ENCODE measurements at regions not wholly inside any gene's neighbourhood (a gene's known extent, or its start where the extent isn't known, plus 50 kb on each side); places are given as distances from the start of the nearest gene placed in this dataset.
A peak's percentile ranks its signal among the peaks of the same experiment; 100 is the strongest.
"Not testable (repeated sequence)": the region's sequence is repeated elsewhere in the genome, so short reads cannot be mapped to it uniquely, and the experiment has no call there.

DNA sequence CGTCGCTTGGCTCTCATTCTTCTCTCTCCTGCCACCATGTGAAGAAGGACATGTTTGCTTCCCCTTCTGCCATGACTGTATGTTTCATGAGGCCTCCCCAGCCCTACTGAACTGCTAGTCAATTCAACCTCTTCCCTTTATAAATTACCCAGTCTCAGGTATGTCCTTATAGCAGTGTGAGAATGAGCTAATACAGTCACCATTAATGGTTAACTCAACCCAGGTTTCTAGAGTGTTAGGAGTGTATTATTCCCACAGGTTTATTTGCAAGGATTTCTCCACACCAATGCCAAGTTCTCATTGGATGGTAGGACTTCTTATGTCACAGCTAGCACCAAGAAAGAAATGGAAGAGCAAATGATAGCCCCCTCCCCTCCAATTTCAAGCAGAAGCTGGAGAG, 71.9 kb downstream of the DYNAP start:
- Histone ChIP-seq H3K4me1 (ENCODE audit: control insufficient read depth in 1 of 2, extremely low read depth in 1 of 2, insufficient read depth in 2 of 2, low read length in 2 of 2) (no peaks in the 10 kb centered on the region), H3K27ac (ENCODE audit: low read length) (no peak overlapping the region), H3K27me3 (replicated peaks in 1 of 2; ENCODE audit: control insufficient read depth in 2 of 2, extremely low read depth in 1 of 2, insufficient read depth in 2 of 2, low read length in 1 of 2) (no peaks in the 10 kb centered on the region), H3K9me3 (no peaks in the 10 kb centered on the region), H3K36me3 (ENCODE audit: control insufficient read depth in 2 of 2, extremely low read depth in 1 of 2, insufficient read depth in 1 of 2, low read length in 1 of 2) (no peaks in the 10 kb centered on the region), H3K4me3 (ENCODE audit: control insufficient read depth in 1 of 2, extremely low read depth in 1 of 2, low read length in 1 of 2) (no peak overlapping the region)
- Mint-ChIP-seq H3K4me1 (no peaks in the 10 kb centered on the region), H3K27me3 (peaks cover 0 to 8% of the 10 kb centered on the region in 2 donors), H3K4me3 (no peak overlapping the region), H3K27ac (no peak overlapping the region), H3K36me3 (no peaks in the 10 kb centered on the region), H3K9me3 (peaks cover 0 to 3% (median 0%) of the 10 kb centered on the region in 3 donors)
- CTCF ChIA-PET, result interaction anchor here (0.6 to 1.2 kb wide), 2 partner anchors 9 to 11 kb away, joined by 3 read pairs; no protein-coding TSS in a partner anchor
- POLR2A ChIA-PET, result no interaction called here
- ATAC-seq (replicated peaks in 1 of 4) (no peak), DNase-seq (no peak)
- WGBS (ENCODE audit: insufficient coverage), result 100% methylated on average over 2 of the region's 2 CpGs

GRCh38 chr18:54669701-54670100, 78.7 kb downstream of the DYNAP start:
- H3K27me3 ChIP-seq (replicated peaks in 1 of 2; ENCODE audit: control insufficient read depth in 2 of 2, extremely low read depth in 1 of 2, insufficient read depth in 2 of 2, low read length in 1 of 2); H3K4me3 ChIP-seq (ENCODE audit: control insufficient read depth in 1 of 2, extremely low read depth in 1 of 2, low read length in 1 of 2); POLR2A ChIA-PET; H3K4me3 Mint-ChIP-seq; H3K27ac ChIP-seq (ENCODE audit: low read length); DNase-seq; H3K9me3 ChIP-seq; H3K27ac Mint-ChIP-seq; H3K36me3 ChIP-seq (ENCODE audit: control insufficient read depth in 2 of 2, extremely low read depth in 1 of 2, insufficient read depth in 1 of 2, low read length in 1 of 2); H3K4me1 ChIP-seq (ENCODE audit: control insufficient read depth in 1 of 2, extremely low read depth in 1 of 2, insufficient read depth in 2 of 2, low read length in 2 of 2); H3K4me1 Mint-ChIP-seq; ATAC-seq (replicated peaks in 1 of 4); H3K36me3 Mint-ChIP-seq; H3K9me3 Mint-ChIP-seq: not testable (repeated sequence)
- peaks cover 9 to 11% of the 10 kb centered on the region in 2 donors for H3K27me3 Mint-ChIP-seq
- WGBS (ENCODE audit: insufficient coverage), result 60% methylated on average over 1 of the region's 15 CpGs
- CTCF ChIA-PET, result interaction anchor here in 1 of 2 donors (1.3 kb wide), 1 partner anchor 23 kb away, joined by 3 read pairs; no protein-coding TSS in a partner anchor

GRCh38 chr18:54671291-54671881, 80.3 kb downstream of the DYNAP start:
- no CpG with 5 or more reads among the region's 1 CpG for whole genome bisulfite sequencing (ENCODE audit: insufficient coverage)
- CTCF ChIA-PET, result interaction anchor here (0.6 to 1.9 kb wide), 15 partner anchors 8 to 1106 kb away, joined by 3 to 13 read pairs (median 3); no protein-coding TSS in a partner anchor
- peak in 1 of 35 experiments; percentile 48 for DNase-seq

DNA sequence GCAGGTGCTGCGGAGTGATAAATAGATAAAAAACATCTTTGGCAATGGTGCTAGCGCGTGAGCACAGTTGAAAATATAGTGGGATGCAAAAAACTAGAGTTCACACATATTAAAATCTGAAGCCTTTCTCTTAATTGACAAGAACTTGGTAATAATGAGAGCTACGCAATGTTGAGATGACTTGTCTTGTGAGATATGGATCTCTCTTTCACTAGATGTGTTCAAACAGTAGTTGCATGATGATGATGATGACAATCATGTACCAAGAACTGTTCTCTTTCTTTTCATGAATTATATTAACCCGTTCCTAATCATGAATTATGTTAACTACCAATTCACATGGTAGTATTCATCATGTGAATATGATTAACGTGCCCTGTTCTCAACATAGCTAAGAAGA, 81.1 kb downstream of the DYNAP start:
- no peak overlapping the region for H3K27ac Mint-ChIP-seq
- POLR2A ChIA-PET, result interaction anchor here in 1 of 2 donors (0.6 kb wide), 1 partner anchor 139 kb away, joined by 3 read pairs; no protein-coding TSS in a partner anchor
- DNase-seq, result no peak
- H3K4me3 ChIP-seq (ENCODE audit: control insufficient read depth in 1 of 2, extremely low read depth in 1 of 2, low read length in 1 of 2), result no peak overlapping the region
- no peaks in the 10 kb centered on the region for H3K9me3 Mint-ChIP-seq
- ATAC-seq (replicated peaks in 1 of 4), result no peak
- WGBS (ENCODE audit: insufficient coverage), result no CpG with 5 or more reads among the region's 6 CpGs
- H3K27me3 Mint-ChIP-seq, result peaks cover 9 to 11% of the 10 kb centered on the region in 2 donors
- H3K27me3 ChIP-seq (replicated peaks in 1 of 2; ENCODE audit: control insufficient read depth in 2 of 2, extremely low read depth in 1 of 2, insufficient read depth in 2 of 2, low read length in 1 of 2), result peaks cover 0 to 4% of the 10 kb centered on the region in 2 experiments
- H3K4me3 Mint-ChIP-seq, result no peak overlapping the region
- no peaks in the 10 kb centered on the region for H3K36me3 Mint-ChIP-seq
- CTCF ChIA-PET, result interaction anchor here (0.6 to 1.9 kb wide), 7 partner anchors 8 to 1103 kb away, joined by 3 to 13 read pairs (median 3); no protein-coding TSS in a partner anchor
- H3K27ac ChIP-seq (ENCODE audit: low read length), result no peak overlapping the region
- no peaks in the 10 kb centered on the region for H3K36me3 ChIP-seq (ENCODE audit: control insufficient read depth in 2 of 2, extremely low read depth in 1 of 2, insufficient read depth in 1 of 2, low read length in 1 of 2)
- H3K9me3 ChIP-seq, result no peaks in the 10 kb centered on the region
- H3K4me1 Mint-ChIP-seq, result no peaks in the 10 kb centered on the region
- H3K4me1 ChIP-seq (ENCODE audit: control insufficient read depth in 1 of 2, extremely low read depth in 1 of 2, insufficient read depth in 2 of 2, low read length in 2 of 2), result no peaks in the 10 kb centered on the region

More at GRCh38 chr18:54671291-54671881, 80.3 kb downstream of the DYNAP start:
- POLR2A ChIA-PET, result interaction anchor here in 1 of 2 donors (0.6 kb wide), 1 partner anchor 139 kb away, joined by 3 read pairs; no protein-coding TSS in a partner anchor
- Mint-ChIP-seq H3K36me3 (no peaks in the 10 kb centered on the region), H3K4me1 (no peaks in the 10 kb centered on the region), H3K27ac (no peak overlapping the region), H3K9me3 (no peaks in the 10 kb centered on the region), H3K27me3 (peaks cover 9 to 11% of the 10 kb centered on the region in 2 donors), H3K4me3 (no peak overlapping the region)
- Histone ChIP-seq H3K4me3 (ENCODE audit: control insufficient read depth in 1 of 2, extremely low read depth in 1 of 2, low read length in 1 of 2) (no peak overlapping the region), H3K4me1 (ENCODE audit: control insufficient read depth in 1 of 2, extremely low read depth in 1 of 2, insufficient read depth in 2 of 2, low read length in 2 of 2) (no peaks in the 10 kb centered on the region), H3K9me3 (no peaks in the 10 kb centered on the region), H3K27me3 (replicated peaks in 1 of 2; ENCODE audit: control insufficient read depth in 2 of 2, extremely low read depth in 1 of 2, insufficient read depth in 2 of 2, low read length in 1 of 2) (peaks cover 0 to 4% of the 10 kb centered on the region in 2 experiments), H3K27ac (ENCODE audit: low read length) (no peak overlapping the region), H3K36me3 (ENCODE audit: control insufficient read depth in 2 of 2, extremely low read depth in 1 of 2, insufficient read depth in 1 of 2, low read length in 1 of 2) (no peaks in the 10 kb centered on the region)
- ATAC-seq (replicated peaks in 1 of 4), result no peak

GRCh38 chr18:54672846-54673475, 81.9 kb downstream of the DYNAP start:
- Histone ChIP-seq H3K4me3 (ENCODE audit: control insufficient read depth in 1 of 2, extremely low read depth in 1 of 2, low read length in 1 of 2) (no peak overlapping the region), H3K27me3 (replicated peaks in 1 of 2; ENCODE audit: control insufficient read depth in 2 of 2, extremely low read depth in 1 of 2, insufficient read depth in 2 of 2, low read length in 1 of 2) (peaks cover 0 to 4% of the 10 kb centered on the region in 2 experiments), H3K9me3 (no peaks in the 10 kb centered on the region), H3K36me3 (ENCODE audit: control insufficient read depth in 2 of 2, extremely low read depth in 1 of 2, insufficient read depth in 1 of 2, low read length in 1 of 2) (no peaks in the 10 kb centered on the region), H3K4me1 (ENCODE audit: control insufficient read depth in 1 of 2, extremely low read depth in 1 of 2, insufficient read depth in 2 of 2, low read length in 2 of 2) (no peaks in the 10 kb centered on the region), H3K27ac (ENCODE audit: low read length) (no peak overlapping the region)
- no peaks in the 10 kb centered on the region for H3K9me3 Mint-ChIP-seq
- no peaks in the 10 kb centered on the region for H3K4me1 Mint-ChIP-seq
- no peak overlapping the region for H3K4me3 Mint-ChIP-seq
- DNase-seq (no peak), ATAC-seq (replicated peaks in 1 of 4) (no peak)
- no peak overlapping the region for H3K27ac Mint-ChIP-seq
- no peaks in the 10 kb centered on the region for H3K36me3 Mint-ChIP-seq
- POLR2A ChIA-PET, result interaction anchor here in 1 of 2 donors (0.7 kb wide), 1 partner anchor 10 kb away, joined by 3 read pairs; no protein-coding TSS in a partner anchor
- CTCF ChIA-PET, result no interaction called here
- 79% methylated on average over 3 of the region's 6 CpGs for WGBS (ENCODE audit: insufficient coverage)
- H3K27me3 Mint-ChIP-seq, result peaks cover 9 to 11% of the 10 kb centered on the region in 2 donors

DNA sequence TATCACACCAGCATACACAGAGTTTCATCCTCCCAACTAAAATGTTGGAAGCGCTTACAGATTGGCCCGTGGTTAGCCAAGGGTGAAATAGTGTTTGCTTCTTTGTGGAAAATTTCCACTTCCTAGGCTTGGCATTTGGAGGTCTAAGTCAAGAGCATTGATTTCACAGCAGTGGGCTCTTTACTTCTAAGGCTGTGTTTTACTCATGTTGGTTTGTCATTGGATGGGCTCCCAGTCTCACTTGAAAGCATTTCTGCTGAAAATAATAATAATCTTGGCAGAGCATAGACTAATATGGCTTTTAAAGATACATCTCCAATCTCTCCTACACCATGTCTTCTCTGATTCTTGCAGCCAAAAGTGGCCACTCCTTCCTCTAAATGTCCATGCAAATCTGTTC, 82.9 kb downstream of the DYNAP start:
- Mint-ChIP-seq H3K27ac (no peak overlapping the region), H3K4me3 (no peak overlapping the region), H3K9me3 (no peaks in the 10 kb centered on the region), H3K4me1 (no peaks in the 10 kb centered on the region), H3K27me3 (peaks cover 3 to 8% of the 10 kb centered on the region in 2 donors), H3K36me3 (no peaks in the 10 kb centered on the region)
- POLR2A ChIA-PET, result no interaction called here
- H3K4me3 ChIP-seq (ENCODE audit: control insufficient read depth in 1 of 2, extremely low read depth in 1 of 2, low read length in 1 of 2), result no peak overlapping the region
- no CpG with 5 or more reads among the region's 2 CpGs for WGBS (ENCODE audit: insufficient coverage)
- no peaks in the 10 kb centered on the region for H3K9me3 ChIP-seq
- CTCF ChIA-PET, result interaction anchor here in 1 of 2 donors (0.9 kb wide), 1 partner anchor 14 kb away, joined by 4 read pairs; no protein-coding TSS in a partner anchor
- ATAC-seq (replicated peaks in 1 of 4) (no peak), DNase-seq (no peak)
- peaks cover 0 to 4% of the 10 kb centered on the region in 2 experiments for H3K27me3 ChIP-seq (replicated peaks in 1 of 2; ENCODE audit: control insufficient read depth in 2 of 2, extremely low read depth in 1 of 2, insufficient read depth in 2 of 2, low read length in 1 of 2)
- no peaks in the 10 kb centered on the region for H3K36me3 ChIP-seq (ENCODE audit: control insufficient read depth in 2 of 2, extremely low read depth in 1 of 2, insufficient read depth in 1 of 2, low read length in 1 of 2)
- no peaks in the 10 kb centered on the region for H3K4me1 ChIP-seq (ENCODE audit: control insufficient read depth in 1 of 2, extremely low read depth in 1 of 2, insufficient read depth in 2 of 2, low read length in 2 of 2)
- H3K27ac ChIP-seq (ENCODE audit: low read length), result no peak overlapping the region

Measured in T-cell (primary cell).